Large intestine (tissue), 3 donors: ENCODE measurements at regions not wholly inside any gene's neighbourhood (a gene's known extent, or its start where the extent isn't known, plus 50 kb on each side); places are given as distances from the start of the nearest gene placed in this dataset.
"Not testable (repeated sequence)": the region's sequence is repeated elsewhere in the genome, so short reads cannot be mapped to it uniquely, and the experiment has no call there.

Experiments
- DNase-seq, 2 donors: peaks; one replicate each; pipeline versions ENCODE4 v3.0.0 to v3.0.0-alpha.2; 2013
- H3K27ac ChIP-seq: one replicate; pipeline ENCODE4 v1.5.1; 2013; ENCODE audit warnings: low read length
- H3K27me3 ChIP-seq: 2 replicates; pipeline ENCODE4 v1.6.1; 2013; ENCODE audit warnings: low read length; ENCODE audit not compliant: control insufficient read depth, insufficient read depth
- H3K36me3 ChIP-seq: 2 replicates; pipeline ENCODE4 v1.6.1; 2013; ENCODE audit warnings: low read length; ENCODE audit not compliant: control insufficient read depth, insufficient read depth
- H3K4me1 ChIP-seq: one replicate; pipeline ENCODE4 v1.6.1; 2013; ENCODE audit warnings: low read length; ENCODE audit not compliant: control insufficient read depth, insufficient read depth
- H3K4me3 ChIP-seq: one replicate; pipeline ENCODE4 v1.5.1; 2013; ENCODE audit warnings: low read length
- H3K9me3 ChIP-seq: one replicate; pipeline ENCODE4 v1.6.1; 2013; ENCODE audit warnings: mild to moderate bottlenecking, low read depth, low read length, moderate library complexity; ENCODE audit not compliant: control insufficient read depth
- WGBS: methylation state at CpG from one replicate; pipeline ENCODE4 v1.1.5; 2013; ENCODE audit warnings: low lambda C conversion rate; ENCODE audit not compliant: insufficient coverage; 5-methylcytosine and 5-hydroxymethylcytosine counted together

DNA sequence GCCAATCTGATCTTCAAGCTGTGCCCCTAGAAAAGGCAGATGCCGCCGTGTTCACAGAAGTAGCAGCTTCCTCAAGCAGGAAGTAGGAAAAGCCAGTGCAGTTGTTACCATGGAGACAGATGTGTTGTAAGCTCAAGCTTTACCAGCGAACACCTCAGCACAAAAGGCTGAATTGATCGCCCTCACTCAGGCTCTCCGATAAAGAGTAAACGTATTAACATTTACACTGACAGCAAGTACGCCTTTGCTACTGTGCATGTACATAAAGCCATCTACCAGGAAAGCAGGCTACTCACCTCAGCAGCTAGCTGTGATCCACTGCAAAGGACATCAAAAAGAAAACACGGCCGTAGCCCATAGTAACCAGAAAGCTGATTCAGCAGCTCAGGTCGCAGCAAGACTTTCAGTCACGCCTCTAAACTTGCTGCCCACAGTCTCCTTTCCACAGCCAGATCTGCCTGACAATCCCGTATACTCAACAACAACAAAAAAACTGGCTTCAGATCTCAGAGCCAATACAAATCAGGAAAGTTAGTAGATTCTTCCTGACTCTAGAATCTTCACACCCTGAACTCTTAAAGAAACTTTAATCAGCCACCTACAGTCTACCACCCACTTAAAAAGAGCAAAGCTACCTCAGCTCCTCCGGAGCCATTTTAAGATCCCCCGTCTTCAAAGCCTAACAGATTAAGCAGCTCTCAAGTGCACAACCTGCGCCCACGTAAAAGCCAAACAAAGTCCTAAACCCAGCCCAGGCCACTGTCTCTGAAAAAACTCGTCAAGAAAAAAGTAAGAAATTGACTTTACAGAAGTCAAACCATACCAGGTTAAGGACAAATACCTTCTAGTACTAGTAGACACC, 160.0 kb downstream of the DEFB131A start:
- not testable (repeated sequence) for H3K9me3 ChIP-seq, H3K36me3 ChIP-seq, H3K27me3 ChIP-seq
- WGBS: no CpG with 5 or more reads among the region's 17 CpGs
- Histone ChIP-seq H3K27ac (peak overlapping the region; percentile 91), H3K4me3 (peak overlapping the region; percentile 31), H3K4me1 (peaks cover 14% of the 10 kb centered on the region)
- peak; percentile 73 to 90 for DNase-seq

DNA sequence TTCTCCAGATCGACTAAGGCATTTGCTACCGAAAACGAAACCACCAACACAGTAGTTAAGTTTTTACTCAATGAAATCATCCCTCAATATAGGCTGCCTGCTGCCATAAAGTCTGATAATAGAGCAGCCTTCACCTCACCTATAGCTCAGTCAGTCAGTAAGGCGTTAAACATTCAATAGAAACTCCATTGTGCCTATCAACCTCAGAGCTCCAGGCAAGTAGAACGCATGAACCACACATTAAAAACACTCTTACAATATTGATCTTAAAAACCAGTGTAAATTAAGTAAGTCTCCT, 160.6 kb downstream of the DEFB131A start:
- peak overlapping the region; percentile 91 for H3K27ac ChIP-seq

GRCh38 chr4:9608300-9608699, 164.1 kb downstream of the DEFB131A start:
- no peak for DNase-seq
- WGBS: no CpG with 5 or more reads among the region's 4 CpGs
- H3K9me3 ChIP-seq: no peaks in the 10 kb centered on the region
- no peak overlapping the region for H3K4me3 ChIP-seq
- H3K27ac ChIP-seq: no peak overlapping the region
- H3K27me3 ChIP-seq: no peaks in the 10 kb centered on the region
- peaks cover 10% of the 10 kb centered on the region for H3K4me1 ChIP-seq
- H3K36me3 ChIP-seq: no peaks in the 10 kb centered on the region

More for the DNA sequence above, 160.6 kb downstream of the DEFB131A start:
- H3K4me3 ChIP-seq: peak overlapping the region; percentile 31
- H3K27me3 ChIP-seq, H3K9me3 ChIP-seq, H3K36me3 ChIP-seq: not testable (repeated sequence)
- DNase-seq: peak; percentile 38 to 68
- no CpG with 5 or more reads among the region's 5 CpGs for WGBS
- peaks cover 14% of the 10 kb centered on the region for H3K4me1 ChIP-seq

DNA sequence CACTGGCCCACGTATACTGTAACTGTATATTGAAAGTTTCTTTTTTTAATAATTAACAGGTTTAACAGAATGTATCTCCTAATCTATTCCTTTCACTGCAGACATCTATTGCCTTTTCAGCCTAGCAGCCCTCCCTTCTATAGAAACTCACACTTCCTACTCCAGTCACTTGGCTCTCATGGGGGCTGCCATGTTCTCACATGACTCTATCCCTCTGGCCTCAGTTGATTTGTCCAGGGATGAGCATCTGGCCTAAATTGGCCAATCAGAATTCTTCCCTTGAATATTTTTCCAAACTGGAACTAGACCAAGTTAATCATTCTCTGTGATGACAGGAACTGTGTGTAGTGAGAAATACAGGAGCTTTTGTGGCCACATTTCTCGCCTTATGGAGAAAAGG, 166.1 kb downstream of the DEFB131A start:
- H3K4me3 ChIP-seq, H3K36me3 ChIP-seq, H3K27ac ChIP-seq, H3K27me3 ChIP-seq, H3K4me1 ChIP-seq, DNase-seq, H3K9me3 ChIP-seq: not testable (repeated sequence)
- no CpG with 5 or more reads among the region's 2 CpGs for WGBS

- H3K4me1 ChIP-seq: no peaks in the 10 kb centered on the region
- H3K9me3 ChIP-seq: no peaks in the 10 kb centered on the region
- no peak overlapping the region for H3K27ac ChIP-seq
- no peaks in the 10 kb centered on the region for H3K27me3 ChIP-seq
- no peaks in the 10 kb centered on the region for H3K36me3 ChIP-seq
- WGBS: 100% methylated on average over 1 of the region's 3 CpGs
- no peak for DNase-seq
- H3K4me3 ChIP-seq: no peak overlapping the region
These were observed 166.9 kb downstream of the DEFB131A start for GRCh38 chr4:9611101-9611500.

DNA sequence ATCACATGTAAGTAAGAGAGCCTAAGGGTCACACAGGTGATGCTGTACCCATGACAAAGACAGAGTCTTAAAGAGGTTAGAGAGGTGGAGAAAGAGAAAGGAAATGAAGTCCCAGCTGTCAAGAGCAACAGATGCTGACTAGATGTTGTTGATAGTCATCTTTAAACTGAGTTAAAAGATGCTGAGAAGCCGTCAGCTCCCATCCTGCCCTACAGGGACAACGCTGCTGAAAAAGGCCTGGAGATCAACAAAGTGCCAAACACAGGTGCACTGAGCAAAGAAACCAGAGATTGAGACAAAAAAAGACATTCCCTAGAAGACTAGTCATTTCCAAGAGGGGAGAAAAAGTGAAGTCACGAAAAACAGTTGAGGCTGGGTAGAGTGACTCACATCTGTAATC, 145.0 kb upstream of the DRD5 start:
- H3K36me3 ChIP-seq, H3K9me3 ChIP-seq, H3K4me3 ChIP-seq, H3K27me3 ChIP-seq, H3K4me1 ChIP-seq, DNase-seq, H3K27ac ChIP-seq: not testable (repeated sequence)
- no CpG with 5 or more reads among the region's 3 CpGs for WGBS

DNA sequence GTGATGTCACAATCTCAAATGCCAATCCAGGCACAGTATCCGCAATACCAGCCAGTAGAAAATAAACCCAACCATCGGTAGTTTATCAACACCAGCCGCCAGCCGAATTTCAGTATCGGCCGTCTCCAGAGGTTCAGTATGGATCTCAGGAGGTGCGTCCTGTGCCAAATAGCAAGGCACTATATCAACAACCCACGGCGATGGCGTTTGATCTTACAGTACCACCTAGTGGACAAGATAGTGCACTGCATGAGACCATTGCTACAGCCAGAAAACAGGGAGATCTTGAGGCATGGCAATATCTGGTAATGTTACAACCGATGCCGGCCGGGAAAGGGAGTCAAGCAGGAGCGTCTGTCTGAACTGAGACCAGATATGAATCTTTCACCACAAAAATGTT, 121.8 kb upstream of the DRD5 start:
- not testable (repeated sequence) for H3K27me3 ChIP-seq, H3K36me3 ChIP-seq, H3K4me1 ChIP-seq, H3K27ac ChIP-seq, H3K9me3 ChIP-seq, H3K4me3 ChIP-seq
- WGBS: no CpG with 5 or more reads among the region's 14 CpGs
- DNase-seq: peak in 1 of 2 donors; percentile 17

DNA sequence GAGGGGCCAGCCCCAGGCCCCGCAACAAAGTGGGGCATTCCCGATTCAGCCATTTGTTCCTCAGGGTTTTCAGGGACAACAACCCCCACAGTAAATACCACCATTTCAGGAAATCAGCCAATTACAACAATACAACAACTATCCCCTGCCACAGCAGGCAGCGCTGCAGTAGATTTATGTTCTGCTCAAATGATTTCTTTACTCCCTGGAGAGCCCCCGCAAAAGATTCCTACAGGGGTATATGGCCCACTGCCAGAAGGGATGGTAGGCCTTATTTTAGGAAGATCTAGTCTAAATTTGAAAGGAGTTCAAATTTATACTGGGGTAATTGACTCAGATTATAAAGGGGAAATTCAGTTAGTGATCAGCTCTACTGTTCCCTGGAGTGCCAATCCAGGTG, 120.5 kb upstream of the DRD5 start:
- H3K4me3 ChIP-seq, DNase-seq, H3K27me3 ChIP-seq, H3K9me3 ChIP-seq, H3K27ac ChIP-seq, H3K4me1 ChIP-seq, H3K36me3 ChIP-seq: not testable (repeated sequence)
- WGBS: no CpG with 5 or more reads among the region's 4 CpGs

- not testable (repeated sequence) for H3K9me3 ChIP-seq, H3K27me3 ChIP-seq, H3K4me1 ChIP-seq, H3K27ac ChIP-seq, DNase-seq, H3K4me3 ChIP-seq, H3K36me3 ChIP-seq
- WGBS: no CpG with 5 or more reads among the region's 11 CpGs
These were observed 110.7 kb upstream of the DRD5 start for GRCh38 chr4:9670725-9671124.

GRCh38 chr4:9677357-9677756, 104.1 kb upstream of the DRD5 start:
- H3K9me3 ChIP-seq, H3K27me3 ChIP-seq, DNase-seq, H3K4me3 ChIP-seq, H3K27ac ChIP-seq, H3K4me1 ChIP-seq, H3K36me3 ChIP-seq: not testable (repeated sequence)
- WGBS: no CpG with 5 or more reads among the region's 10 CpGs
